Activated naive CD4-positive, alpha-beta T cell treated with anti-CD3 and anti-CD28 coated beads, Interleukin-2, amount 50 U/mL, for 16 hours (primary cell): ENCODE measurements at regions not wholly inside any gene's neighbourhood (a gene's known extent, or its start where the extent isn't known, plus 50 kb on each side); places are given as distances from the start of the nearest gene placed in this dataset.
"Not testable (repeated sequence)": the region's sequence is repeated elsewhere in the genome, so short reads cannot be mapped to it uniquely, and the experiment has no call there.

Experiments used
- DNase-seq: peaks from one replicate; pipeline ENCODE4 v3.0.0-alpha.2; 2020

GRCh38 chr2:17355608-17356329 lies 162.5 kb downstream of the RAD51AP2 start:
- no peak for DNase-seq

- no peak for DNase-seq
Measured at GRCh38 chr2:17353263-17353662, 165.0 kb downstream of the RAD51AP2 start.

GRCh38 chr2:17342692-17343091 lies 175.5 kb downstream of the RAD51AP2 start:
- not testable (repeated sequence) for DNase-seq

GRCh38 chr2:17337507-17337906 lies 180.7 kb downstream of the RAD51AP2 start:
- DNase-seq: no peak

- no peak for DNase-seq
Measured at GRCh38 chr2:17336458-17336857, 181.8 kb downstream of the RAD51AP2 start.

- no peak for DNase-seq
Measured at GRCh38 chr2:17334300-17334699, 183.9 kb downstream of the RAD51AP2 start.

GRCh38 chr2:17331636-17332035 lies 186.6 kb downstream of the RAD51AP2 start:
- no peak for DNase-seq

GRCh38 chr2:17328161-17328560 lies 190.1 kb downstream of the RAD51AP2 start:
- no peak for DNase-seq

- no peak for DNase-seq
Measured at GRCh38 chr2:17327649-17328048, 190.6 kb downstream of the RAD51AP2 start.

- DNase-seq: no peak
Measured at GRCh38 chr2:17326717-17327116, 191.5 kb downstream of the RAD51AP2 start.

GRCh38 chr2:17323697-17324096 lies 194.5 kb downstream of the RAD51AP2 start:
- no peak for DNase-seq

GRCh38 chr2:17322461-17322860 lies 195.8 kb downstream of the RAD51AP2 start:
- no peak for DNase-seq

- no peak for DNase-seq
Measured at GRCh38 chr2:17319090-17319489, 199.2 kb downstream of the RAD51AP2 start.

GRCh38 chr2:17318013-17318412 lies 200.2 kb downstream of the RAD51AP2 start:
- no peak for DNase-seq

GRCh38 chr2:17317439-17317976 lies 200.7 kb downstream of the RAD51AP2 start:
- DNase-seq: no peak

- DNase-seq: no peak
Measured at GRCh38 chr2:17313261-17313660, 205.0 kb downstream of the RAD51AP2 start.

- DNase-seq: no peak
Measured at GRCh38 chr2:17311771-17312511, 206.3 kb downstream of the RAD51AP2 start.

GRCh38 chr2:17311106-17311619 lies 207.1 kb downstream of the RAD51AP2 start:
- DNase-seq: no peak

GRCh38 chr2:17309741-17310339 lies 208.4 kb downstream of the RAD51AP2 start:
- DNase-seq: no peak

- DNase-seq: no peak
Measured at GRCh38 chr2:17309181-17309580, 209.1 kb downstream of the RAD51AP2 start.

GRCh38 chr2:17306706-17307105 lies 211.5 kb downstream of the RAD51AP2 start:
- DNase-seq: no peak

GRCh38 chr2:17306219-17306618 lies 212.0 kb downstream of the RAD51AP2 start:
- DNase-seq: no peak

- no peak for DNase-seq
Measured at GRCh38 chr2:17303521-17303920, 214.7 kb downstream of the RAD51AP2 start.

- no peak for DNase-seq
Measured at GRCh38 chr2:17303054-17303453, 215.2 kb downstream of the RAD51AP2 start.
